ENCODE measurements at regions not wholly inside any gene's neighbourhood (a gene's known extent, or its start where the extent isn't known, plus 50 kb on each side); places are given as distances from the start of the nearest gene placed in this dataset.

GRCh38 chr6:17015551-17016381 lies 86.1 kb upstream of the STMND1 start (continued):
- TF ChIP-seq MGA (IDR thresholded peaks at IDR 0.05): 0 out of 2 replicates have a peak, but pooled peaks have one; percentile 16
- TF ChIP-seq SMARCB1 (IDR thresholded peaks at IDR 0.05; ENCODE audit: insufficient read length, low read depth): no peak
- TF ChIP-seq ZNF311 (CRISPR knock-in tag; IDR thresholded peaks at IDR 0.05): no peak
- TF ChIP-seq KDM4B (IDR thresholded peaks at IDR 0.05; ENCODE audit: borderline replicate concordance in 2 of 2, low read depth in 1 of 2): no peak
- TF ChIP-seq SMC3 (conservative IDR thresholded peaks at IDR 0.05; ENCODE audit: insufficient read depth, low read depth, low read length): no peak
- peak in 1 of 2 experiments; percentile 37 for TF ChIP-seq E2F6 (IDR thresholded peaks at IDR 0.05; ENCODE audit: borderline replicate concordance in 1 of 2, extremely low read depth in 1 of 2, insufficient read depth in 1 of 2, insufficient read length in 1 of 2, low read depth in 1 of 2, low read length in 1 of 2, poor library complexity in 1 of 2, severe bottlenecking in 1 of 2)
- no peak for TF ChIP-seq CBX2 (IDR thresholded peaks at IDR 0.05; ENCODE audit: insufficient read depth, low read length, poor library complexity, severe bottlenecking)
- no peak for TF ChIP-seq ZNF75A (CRISPR knock-in tag; IDR thresholded peaks at IDR 0.05)
- TF ChIP-seq POLR2A (conservative IDR thresholded peaks at IDR 0.05): no peak
- TF ChIP-seq RBFOX2 (IDR thresholded peaks at IDR 0.05; ENCODE audit: low read depth, low read length): 0 out of 2 replicates have a peak, but pooled peaks have one; percentile 29
- no peak for TF ChIP-seq ZNF778 (CRISPR knock-in tag; IDR thresholded peaks at IDR 0.05)
- TF ChIP-seq ZNF354B (CRISPR knock-in tag; IDR thresholded peaks at IDR 0.05): no peak
- no peak for TF ChIP-seq MEF2A (IDR thresholded peaks at IDR 0.05; ENCODE audit: control insufficient read depth, low read depth, low read length)
- no peak for TF ChIP-seq SIX5 (IDR thresholded peaks at IDR 0.05; ENCODE audit: borderline replicate concordance in 1 of 2, insufficient read depth in 1 of 2, low read depth in 1 of 2, low read length in 2 of 2)
- TF ChIP-seq ZNF57 (CRISPR knock-in tag; IDR thresholded peaks at IDR 0.05): no peak

Measured in K562 (cell line).